NOMO-1 treated with dmso at 0.1 percent for 144 hours (cell line): ENCODE measurements at regions not wholly inside any gene's neighbourhood (a gene's known extent, or its start where the extent isn't known, plus 50 kb on each side); places are given as distances from the start of the nearest gene placed in this dataset.
A peak's percentile ranks its signal among the peaks of the same experiment; 100 is the strongest.
"Not testable (repeated sequence)": the region's sequence is repeated elsewhere in the genome, so short reads cannot be mapped to it uniquely, and the experiment has no call there.

Experiments
- DNase-seq: peaks from one replicate; lab custom pipeline; 2025; ENCODE audit not compliant: unreplicated experiment; lab: John Stamatoyannopoulos, UW

- DNase-seq = no peak
Measured at GRCh38 chr5:1654786-1655495, 131.2 kb upstream of the LPCAT1 start.

- DNase-seq = not testable (repeated sequence)
Measured at GRCh38 chr5:1653698-1654651, 130.2 kb upstream of the LPCAT1 start.

GRCh38 chr5:1652873-1653697 lies 129.3 kb upstream of the LPCAT1 start:
- DNase-seq = no peak

GRCh38 chr5:1651971-1652872 lies 128.5 kb upstream of the LPCAT1 start:
- no peak for DNase-seq

GRCh38 chr5:1651250-1651649 lies 127.5 kb upstream of the LPCAT1 start:
- no peak for DNase-seq

GRCh38 chr5:1649554-1649953 lies 125.8 kb upstream of the LPCAT1 start:
- DNase-seq = no peak

GRCh38 chr5:1648806-1649205 lies 125.0 kb upstream of the LPCAT1 start:
- no peak for DNase-seq

- no peak for DNase-seq
Measured at GRCh38 chr5:1647580-1647979, 123.8 kb upstream of the LPCAT1 start.

GRCh38 chr5:1644810-1645571 lies 121.2 kb upstream of the LPCAT1 start:
- peak; percentile 81 for DNase-seq

- not testable (repeated sequence) for DNase-seq
Measured at GRCh38 chr5:1644393-1644809, 120.6 kb upstream of the LPCAT1 start.

- no peak for DNase-seq
Measured at GRCh38 chr5:1643651-1644392, 120.1 kb upstream of the LPCAT1 start.

- no peak for DNase-seq
Measured at GRCh38 chr5:1642621-1643061, 118.9 kb upstream of the LPCAT1 start.

- DNase-seq = no peak
Measured at GRCh38 chr5:1642221-1642620, 118.5 kb upstream of the LPCAT1 start.

- peak; percentile 97 for DNase-seq
Measured at GRCh38 chr5:1641560-1642166, 117.9 kb upstream of the LPCAT1 start.

- DNase-seq = no peak
Measured at GRCh38 chr5:1641041-1641440, 117.3 kb upstream of the LPCAT1 start.

- DNase-seq = no peak
Measured at GRCh38 chr5:1640421-1640881, 116.7 kb upstream of the LPCAT1 start.

GRCh38 chr5:1639757-1640156 lies 116.0 kb upstream of the LPCAT1 start:
- no peak for DNase-seq
